ENCODE measurements at regions not wholly inside any gene's neighbourhood (a gene's known extent, or its start where the extent isn't known, plus 50 kb on each side); places are given as distances from the start of the nearest gene placed in this dataset.
"Not testable (repeated sequence)": the region's sequence is repeated elsewhere in the genome, so short reads cannot be mapped to it uniquely, and the experiment has no call there.

DNA sequence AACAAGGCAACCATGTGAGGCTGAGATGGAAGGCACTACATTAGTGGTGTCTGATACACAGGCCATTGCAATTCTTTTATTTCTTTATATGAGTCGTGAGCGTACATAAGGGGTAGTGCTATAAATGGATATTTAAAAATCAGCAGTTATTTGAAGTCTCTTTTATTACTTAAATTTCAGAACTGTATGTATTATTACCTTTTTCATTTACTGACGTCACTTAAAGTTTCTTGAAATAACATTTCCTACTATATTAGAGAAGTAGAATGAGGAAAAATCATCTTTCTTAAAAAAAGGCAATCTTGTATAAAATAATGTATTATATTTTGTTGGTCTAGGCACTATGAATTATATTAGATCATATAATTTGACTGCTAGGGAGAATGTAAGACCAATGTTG, 280.9 kb upstream of the CYLC2 start:
- FAIRE-seq = no peak

DNA sequence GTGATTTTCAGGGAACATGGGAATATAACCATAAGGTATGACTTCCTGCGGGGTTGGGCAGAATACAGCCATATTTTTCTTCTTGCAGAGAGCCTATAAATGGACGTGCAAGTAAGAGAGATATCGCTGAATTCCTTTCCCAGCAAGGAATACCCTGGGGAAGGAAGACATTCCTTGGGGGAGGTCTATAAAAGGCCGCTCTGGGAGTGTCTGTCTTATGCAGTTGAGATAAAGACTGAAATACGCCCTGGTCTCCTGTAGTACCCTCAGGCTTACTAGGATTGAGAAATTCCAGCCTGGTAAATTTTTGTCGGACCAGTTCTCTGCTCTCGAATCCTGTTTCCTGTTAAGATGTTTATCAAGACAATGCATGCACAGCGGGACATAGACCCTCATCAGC, 282.2 kb upstream of the CYLC2 start:
- not testable (repeated sequence) for FAIRE-seq

DNA sequence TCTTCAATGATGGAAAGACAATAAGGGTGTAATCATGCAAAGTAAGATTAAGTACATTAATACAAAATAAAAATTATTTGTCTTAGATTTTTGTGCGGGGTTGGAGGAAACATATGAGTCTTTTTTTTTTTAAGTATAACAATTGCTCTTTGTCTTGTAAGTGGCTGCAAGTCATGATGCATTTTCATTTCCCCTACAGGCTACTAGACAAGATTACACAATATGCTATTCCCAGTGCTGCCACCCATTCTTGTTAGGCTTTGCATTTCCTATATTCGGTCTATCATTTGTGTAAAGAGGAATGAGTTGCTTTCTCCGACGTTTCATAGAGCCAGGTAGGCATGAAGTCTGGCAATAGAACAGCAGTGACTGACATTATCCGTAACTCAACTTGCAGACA, 294.2 kb upstream of the CYLC2 start:
- FAIRE-seq = no peak

DNA sequence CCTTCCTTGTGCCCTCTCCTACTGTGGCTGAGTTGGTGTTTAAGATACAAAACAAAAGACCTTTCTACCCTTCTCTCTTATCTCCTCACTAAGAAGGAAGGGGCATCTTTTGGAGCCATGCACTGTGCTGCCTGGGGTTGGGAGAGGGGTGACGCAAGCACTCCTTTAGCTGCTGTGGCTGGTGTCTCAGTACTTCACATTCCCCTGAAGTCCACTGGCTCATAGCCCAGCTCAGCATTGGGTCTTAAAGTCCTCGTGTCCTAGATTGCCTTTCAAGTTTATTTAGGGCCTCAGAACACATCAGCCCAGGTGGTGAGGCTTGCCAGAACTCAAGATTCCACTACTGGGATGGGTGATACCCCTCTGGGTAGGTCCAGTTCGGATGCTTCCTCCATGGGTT, 325.9 kb upstream of the CYLC2 start:
- no peak for FAIRE-seq

DNA sequence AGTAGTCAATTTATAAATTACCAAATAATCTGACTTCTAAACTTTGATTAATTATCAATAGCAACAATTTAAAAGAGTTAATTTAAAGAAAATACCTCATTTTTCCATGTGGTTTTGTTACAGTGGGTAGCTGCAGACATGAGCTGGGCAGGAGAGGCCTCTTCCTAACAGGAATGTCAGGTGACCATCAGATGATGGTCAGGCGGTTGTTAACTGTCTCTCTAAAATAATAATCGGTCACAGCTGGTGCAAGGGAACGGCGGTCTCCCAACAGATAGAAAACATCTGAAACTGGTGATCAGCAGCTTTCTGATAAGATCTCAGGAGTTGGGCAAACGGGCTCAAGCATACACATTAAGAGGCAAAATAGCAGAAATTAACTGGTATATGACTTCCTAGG, 342.7 kb upstream of the CYLC2 start:
- no peak for FAIRE-seq

DNA sequence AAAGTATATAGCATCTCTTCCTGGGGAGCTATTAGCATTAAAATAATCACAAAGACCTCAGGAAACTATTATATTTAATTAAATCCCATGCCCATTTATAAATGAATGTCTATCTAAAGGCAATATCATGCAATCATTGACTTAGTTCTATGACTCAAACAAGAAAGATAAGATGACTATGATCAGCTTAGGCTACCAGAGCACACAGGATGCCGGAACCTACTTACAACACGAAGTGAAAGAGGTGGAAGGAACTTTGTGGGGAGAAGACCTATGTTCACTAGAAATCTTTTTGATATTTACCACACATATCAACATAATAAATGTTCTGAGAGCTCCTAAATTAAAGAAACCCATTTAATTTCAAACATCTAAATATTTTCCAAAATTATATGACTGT, 344.2 kb upstream of the CYLC2 start:
- FAIRE-seq = no peak

DNA sequence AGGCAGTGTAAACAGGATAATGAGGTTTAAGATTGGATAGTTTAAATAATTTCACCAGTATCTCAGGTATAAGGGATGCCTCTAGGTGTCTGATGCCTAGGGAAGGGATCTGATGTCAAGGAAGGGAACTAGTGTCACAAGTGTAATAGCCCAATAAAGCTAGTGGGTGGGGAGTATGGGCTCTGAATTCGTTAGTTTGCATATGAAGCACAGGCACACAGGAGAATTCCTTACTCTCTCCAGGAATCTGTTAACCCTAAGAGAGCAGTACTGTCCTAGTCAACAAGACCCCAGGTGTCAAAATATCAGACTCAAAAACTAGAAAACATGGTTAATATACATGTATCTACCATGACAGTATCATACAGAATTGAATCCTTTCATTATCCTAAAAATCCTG, 352.5 kb upstream of the CYLC2 start:
- FAIRE-seq = no peak

DNA sequence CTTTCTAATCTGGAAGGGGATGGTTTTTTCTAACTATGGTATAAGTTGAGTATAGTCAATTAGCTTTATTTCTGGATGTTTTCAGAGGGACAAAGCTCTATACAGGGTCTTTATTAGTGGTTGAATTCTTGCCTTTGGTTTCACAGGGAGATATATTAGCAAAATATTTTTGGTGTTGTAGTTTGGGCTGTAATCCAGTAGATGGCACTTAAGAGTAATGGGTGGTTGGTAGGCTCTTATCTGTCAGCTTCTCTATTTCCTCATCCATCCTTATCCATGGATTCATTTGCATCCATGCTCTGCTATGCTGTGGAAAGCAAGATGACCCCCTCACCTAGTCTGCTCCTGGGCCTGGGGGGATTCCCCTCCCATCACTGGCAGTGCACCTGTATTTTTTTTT, 363.6 kb upstream of the CYLC2 start:
- FAIRE-seq = no peak

DNA sequence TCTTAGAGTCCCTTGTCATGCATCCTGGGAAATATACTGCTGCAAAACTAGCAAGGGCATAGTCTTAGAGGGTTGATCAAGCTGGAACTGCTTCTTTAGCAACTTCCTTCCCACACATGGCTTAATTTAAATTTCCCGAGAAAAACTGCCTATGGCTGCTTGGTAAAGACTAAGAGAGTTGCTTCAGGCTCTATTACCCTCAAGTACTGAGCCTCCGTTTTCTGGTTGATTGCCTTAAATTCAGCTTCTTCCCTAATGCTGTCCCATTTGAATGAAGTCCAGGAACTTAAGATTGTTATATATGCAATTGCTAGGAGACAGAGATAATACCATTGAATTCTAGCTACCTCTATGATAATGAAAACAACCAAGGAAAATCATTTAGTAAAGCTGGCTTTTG, 385.7 kb upstream of the CYLC2 start:
- no peak for FAIRE-seq

DNA sequence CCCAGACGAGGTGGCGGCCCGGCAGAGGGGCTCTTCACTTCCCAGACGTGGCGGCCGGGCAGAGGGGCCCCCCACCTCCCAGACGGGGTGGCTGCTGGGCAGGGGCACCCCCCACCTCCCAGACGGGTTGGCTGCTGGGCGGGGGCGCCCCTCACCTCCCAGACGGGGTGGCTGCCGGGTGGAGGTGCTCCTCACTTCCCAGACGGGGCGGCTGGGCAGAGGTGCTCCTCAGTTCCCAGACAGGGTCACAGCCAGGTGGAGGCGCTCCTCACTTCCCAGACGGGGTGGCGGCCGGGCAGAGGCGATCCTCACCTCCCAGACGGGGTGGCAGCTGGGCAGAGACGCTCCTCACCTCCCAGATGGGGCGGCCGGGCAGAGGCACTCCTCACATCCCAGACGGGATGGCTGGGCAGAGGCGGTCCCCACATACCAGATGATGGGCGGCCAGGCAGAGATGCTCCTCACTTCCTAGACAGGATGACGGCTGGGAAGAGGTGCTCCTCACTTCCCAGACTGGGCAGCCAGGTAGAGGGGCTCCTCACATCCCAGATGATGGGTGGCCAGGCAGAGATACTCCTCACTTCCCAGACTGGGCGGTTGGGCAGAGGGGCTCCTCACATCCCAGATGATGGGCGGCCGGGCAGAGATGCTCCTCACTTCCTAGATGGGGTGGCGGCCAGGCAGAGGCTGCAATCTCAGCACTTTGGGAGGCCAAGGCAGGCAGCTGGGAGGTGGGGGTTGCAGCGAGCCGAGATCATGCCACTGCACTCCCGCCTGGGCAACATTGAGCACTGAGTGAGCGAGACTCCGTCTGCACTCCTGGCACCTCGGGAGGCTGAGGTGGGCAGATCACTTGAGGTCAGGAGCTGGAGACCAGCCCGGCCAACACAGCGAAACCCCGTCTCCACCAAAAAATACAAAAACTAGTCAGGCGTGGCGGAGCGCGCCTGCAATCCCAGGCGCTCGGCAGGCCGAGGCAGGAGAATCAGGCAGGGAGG, 391.6 kb upstream of the CYLC2 start:
- FAIRE-seq = not testable (repeated sequence)

DNA sequence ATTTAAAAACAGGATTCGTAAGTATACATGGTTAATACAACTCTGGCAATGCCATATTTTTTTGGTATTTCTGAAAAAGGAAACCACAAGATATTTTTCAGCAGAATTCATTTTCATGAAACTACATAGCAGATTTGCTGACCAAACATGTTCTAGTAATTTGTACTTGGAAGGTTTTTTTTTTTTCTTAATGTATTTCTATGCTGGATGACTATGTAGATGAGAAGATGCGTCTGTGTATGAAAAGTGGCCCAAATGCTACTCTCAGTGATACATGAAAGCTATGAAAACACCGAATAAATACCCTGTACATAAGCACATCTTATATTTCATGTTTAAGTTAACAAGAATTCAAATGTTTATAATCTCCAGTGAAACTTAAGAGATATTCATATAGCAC, 400.9 kb upstream of the CYLC2 start:
- FAIRE-seq = no peak

DNA sequence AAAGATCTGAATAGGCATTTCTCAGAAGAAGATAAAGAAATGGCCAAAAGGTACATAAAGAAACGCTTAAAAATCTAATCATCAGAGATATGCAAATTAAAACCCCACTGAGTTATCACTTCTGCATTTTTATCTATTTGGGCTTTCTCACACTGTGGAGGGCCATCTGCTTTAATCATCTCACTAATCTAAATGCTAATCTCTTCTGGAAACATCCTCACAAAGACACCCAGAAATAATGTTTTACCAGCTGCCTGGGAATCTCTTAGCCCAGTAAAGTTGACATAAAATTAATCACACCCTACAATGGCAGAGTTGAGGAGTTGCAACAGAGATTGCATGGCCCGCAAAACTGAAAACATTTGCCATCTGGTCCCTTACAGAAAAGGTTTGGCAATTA, 407.9 kb upstream of the CYLC2 start:
- FAIRE-seq = no peak

DNA sequence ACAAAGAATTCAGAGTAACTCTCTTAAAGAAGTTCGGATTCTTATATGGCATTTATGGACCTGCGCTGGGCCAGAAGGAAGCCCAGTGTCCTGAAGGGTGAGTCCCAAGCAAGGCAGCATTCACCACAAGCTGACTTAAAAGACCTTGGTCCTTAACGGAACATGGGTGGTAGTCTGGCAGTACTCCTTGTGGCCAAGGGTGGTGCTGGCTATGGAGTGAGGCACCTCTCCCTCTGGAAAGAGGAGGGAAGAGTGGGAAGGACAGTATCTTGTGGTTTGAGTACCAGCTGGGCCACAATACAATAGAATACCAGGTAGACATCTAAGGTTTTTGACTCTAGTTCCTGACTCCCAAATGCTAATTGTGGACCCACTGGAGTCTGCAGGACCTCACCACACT, 425.7 kb upstream of the CYLC2 start:
- FAIRE-seq = no peak

DNA sequence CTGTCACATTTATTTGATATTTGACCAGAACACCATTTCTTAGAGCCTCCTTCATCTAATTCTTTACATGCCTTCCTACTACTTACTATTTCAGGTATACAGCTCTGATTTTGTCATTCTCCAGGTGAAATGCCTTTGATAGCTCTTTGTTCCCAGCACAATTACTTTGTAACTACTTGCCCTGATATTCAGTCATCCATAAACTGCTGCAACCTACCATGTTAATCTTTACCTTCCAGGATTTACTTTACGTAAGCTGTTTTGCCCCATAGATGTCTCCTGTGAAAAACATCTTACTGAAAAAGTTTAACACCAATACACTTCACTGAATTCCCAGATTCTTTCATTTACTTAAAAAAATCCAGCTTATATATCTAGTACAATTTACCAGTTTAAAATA, 443.8 kb upstream of the CYLC2 start:
- no peak for FAIRE-seq

DNA sequence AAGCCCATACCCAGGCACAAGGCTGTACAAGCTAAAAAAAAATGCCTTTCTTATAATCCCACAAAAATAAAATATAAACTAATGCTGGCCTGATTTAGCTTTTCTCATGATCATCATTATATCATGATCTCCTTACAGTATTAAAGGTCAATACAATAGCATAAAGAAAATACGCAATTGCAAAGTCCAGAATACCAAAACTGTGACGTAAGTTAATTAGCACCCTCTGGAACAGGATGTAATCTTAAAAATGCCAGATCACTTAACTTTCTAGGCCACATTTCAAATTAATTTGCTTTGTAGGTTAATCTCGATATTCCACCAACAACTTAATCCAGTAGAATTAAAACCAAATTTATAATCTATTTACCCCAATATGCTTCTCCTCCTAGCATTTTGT, 444.2 kb upstream of the CYLC2 start:
- FAIRE-seq = no peak

DNA sequence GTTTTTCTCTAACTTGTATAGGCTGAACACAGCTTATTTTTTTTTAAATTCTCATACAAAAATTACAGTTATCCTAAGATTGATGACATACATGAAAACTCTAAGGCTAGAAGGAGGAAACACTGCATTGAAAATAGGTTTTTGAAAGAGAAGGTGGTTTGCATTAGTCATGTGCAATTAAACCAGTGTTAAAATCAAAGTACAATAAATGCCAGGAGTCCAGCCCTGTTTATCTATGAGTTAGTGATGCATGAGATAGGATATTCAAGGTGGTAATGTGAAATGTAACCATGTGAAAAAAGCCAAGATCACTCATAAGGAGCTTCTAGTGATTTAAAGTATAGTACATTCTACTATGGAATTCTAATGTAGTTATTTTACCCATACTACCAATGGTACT, 444.9 kb upstream of the CYLC2 start:
- no peak for FAIRE-seq

DNA sequence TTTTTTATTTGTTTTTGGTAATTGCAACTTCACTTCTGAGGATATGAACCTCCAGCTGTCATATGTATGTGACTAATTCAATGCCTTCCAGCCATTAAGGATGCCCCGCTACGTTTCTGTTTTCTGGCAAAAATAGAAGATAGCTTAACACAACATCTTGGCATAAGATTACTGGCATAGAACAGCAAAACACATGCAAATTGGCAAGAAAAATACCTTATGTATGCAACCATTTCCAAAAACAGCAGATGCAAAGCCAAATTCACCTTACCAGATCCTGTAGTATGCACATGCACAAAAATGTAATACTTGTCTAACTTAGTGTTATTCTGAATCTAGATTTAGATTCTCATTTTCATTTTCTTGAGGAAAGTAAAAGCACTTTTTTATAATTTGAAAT, 461.1 kb upstream of the CYLC2 start:
- no peak for FAIRE-seq

DNA sequence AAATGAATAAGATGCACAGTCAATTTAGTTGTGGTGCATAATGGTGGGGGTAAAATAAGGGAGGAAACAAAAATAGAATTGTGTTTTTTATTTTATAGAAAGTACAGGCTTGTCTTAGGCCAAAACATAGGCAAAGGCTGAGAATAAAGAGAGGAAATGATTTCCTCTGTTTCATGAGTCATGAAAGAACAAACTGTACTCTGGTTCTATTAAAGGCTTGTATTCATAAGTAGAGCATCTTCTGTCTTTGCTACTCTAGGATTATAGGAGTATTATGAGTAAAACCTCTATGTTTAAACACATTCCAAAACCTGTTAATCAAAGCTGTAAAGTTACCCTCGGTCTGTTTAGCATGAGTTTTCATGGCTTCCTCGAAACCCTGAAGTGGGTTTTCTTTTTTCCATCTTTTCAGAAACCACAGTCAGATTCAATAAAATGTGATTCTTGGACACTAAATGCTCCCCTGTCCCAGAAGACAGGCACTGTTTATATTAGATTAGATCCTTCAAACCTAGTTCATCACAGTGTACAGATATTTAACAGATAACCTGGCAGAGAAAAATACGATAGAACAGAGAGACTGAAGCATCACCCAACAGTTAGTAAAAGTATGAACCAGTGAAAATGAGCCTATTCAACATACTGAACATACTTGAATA, 473.9 kb upstream of the CYLC2 start:
- FAIRE-seq = no peak

DNA sequence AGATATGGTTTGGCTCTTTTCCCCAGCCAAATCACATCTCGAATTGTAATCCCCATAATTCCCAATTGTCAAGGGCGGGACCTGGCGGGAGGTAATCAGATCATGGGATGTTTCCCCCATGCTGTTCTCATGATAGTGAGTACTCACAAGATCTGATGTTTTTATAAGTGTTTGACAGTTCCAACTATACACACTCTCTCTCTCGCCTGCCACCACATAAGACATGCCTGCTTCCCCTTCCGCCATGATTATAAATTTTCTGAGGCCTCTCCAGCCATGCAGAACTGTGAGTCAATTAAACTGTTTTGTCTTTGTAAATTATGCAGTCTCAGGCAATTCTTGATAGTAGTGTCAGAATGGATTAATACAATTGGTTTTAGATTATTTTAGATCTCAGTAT, 475.7 kb upstream of the CYLC2 start:
- FAIRE-seq = no peak

DNA sequence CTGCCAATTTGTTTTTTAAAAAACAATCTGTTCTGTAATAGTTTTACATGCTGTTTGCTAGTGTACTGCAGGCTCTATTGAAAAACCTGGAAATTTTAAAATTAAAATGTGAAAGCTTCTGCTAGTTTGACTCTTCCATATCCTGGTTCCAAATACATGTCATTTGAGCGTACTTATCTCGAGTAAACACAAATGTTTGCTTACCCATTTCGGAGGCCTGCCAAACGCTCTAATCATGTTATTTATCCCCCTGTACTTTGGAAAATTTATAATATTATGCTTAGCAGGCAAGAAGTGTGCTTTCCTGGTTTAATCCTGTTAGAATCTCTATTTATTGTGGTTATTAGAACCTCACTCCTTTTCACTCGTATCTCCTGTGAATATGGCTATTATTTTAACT, 476.8 kb upstream of the CYLC2 start:
- FAIRE-seq = no peak

DNA sequence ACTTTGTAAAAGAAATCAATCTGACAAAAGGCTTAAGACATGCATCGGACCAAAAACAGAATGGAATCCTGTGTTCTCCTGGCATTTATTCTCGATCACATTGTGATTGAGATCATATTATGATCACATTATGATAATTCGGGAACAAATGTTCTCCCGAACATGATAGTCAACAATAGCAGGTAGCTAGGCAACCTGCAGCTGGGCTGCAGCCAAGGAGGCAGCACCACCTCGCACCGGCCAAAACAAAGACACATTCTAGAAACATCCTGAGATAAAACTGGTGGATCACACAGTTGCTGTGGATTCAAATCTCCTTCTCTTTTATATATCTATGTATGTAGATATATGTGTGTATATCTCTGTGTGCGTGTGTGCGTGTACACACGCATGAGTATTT, 480.6 kb upstream of the CYLC2 start:
- no peak for FAIRE-seq

DNA sequence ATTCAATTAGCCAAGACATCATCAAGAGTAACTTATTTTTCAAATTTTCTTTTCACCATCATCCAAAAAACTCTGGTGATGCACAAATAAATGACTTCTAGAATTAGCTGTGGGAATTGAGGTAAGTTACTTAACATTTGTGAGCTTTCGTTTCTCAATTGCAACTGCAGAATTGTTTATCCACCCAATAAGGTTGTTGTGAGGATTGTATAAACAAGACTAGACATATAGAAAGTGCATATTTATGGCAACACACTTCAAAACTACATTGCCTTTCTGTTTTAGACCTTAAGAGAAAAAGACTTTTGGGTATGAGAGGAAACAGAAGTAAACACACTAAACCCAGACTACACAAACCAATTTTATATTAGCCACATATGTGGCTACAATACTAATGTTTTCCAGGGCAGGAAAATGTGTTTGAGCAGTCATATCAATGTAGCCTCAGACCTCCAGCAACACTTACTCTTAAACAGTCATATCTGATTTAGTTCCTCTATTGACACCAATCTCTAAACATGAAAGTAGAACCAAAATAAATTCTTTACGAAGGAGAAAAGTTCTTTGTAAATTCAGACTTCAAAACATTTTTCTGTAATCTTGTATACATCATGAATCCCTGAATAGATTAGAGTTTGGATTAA, 488.0 kb upstream of the CYLC2 start:
- no peak for FAIRE-seq

DNA sequence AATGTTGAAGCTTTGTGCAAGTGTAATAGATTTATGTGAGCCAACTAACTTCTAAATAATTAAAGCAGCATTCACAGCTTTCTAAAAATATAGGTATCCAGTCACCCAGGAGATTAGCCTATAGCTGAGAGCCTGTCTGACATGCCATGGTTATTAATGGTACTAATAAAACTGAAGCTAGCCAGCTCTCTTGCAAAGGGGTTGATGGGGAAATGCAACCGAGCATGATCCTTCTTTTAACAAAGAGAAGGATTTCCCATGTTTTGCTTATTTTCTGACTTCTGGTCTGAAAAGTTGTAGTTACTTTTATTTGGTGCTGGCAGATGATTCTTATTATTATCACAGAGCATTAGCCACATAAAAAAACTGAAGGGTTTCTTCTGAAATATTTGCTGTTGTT, 488.7 kb upstream of the CYLC2 start:
- FAIRE-seq = no peak

DNA sequence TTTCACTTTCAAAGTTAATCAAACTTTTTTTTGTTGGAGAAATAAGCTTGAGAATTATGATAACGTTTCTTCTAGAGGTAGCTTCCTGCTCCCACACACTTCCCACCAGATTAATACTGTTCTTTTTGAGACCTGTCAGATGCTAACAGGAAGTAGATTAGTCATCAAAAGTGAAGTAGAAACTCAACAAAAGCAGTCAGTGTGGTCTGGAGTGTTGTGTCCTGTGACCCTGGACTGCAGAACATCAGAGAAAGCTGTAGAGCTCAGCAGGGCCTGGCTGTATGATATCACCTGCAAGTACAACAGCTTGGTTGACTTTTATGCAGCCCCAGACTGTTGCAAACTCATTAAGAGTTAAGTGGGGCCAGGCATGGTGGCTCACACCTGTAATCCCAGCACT, 495.7 kb upstream of the CYLC2 start:
- no peak for FAIRE-seq

Measured in TTC549 (cell line).